ENCODE measurements at regions not wholly inside any gene's neighbourhood (a gene's known extent, or its start where the extent isn't known, plus 50 kb on each side); places are given as distances from the start of the nearest gene placed in this dataset.

GRCh38 chr5:158145827-158146226 is 286.9 kb upstream of the CLINT1 start:
- TF ChIP-seq FOXM1 (CRISPR knock-in tag; IDR thresholded peaks at IDR 0.05) (no peak), ZNF746 (CRISPR knock-in tag; IDR thresholded peaks at IDR 0.05) (no peak), TCF7L2 (IDR thresholded peaks at IDR 0.05; ENCODE audit: low read depth, low read length) (no peak), RXRB (CRISPR knock-in tag; IDR thresholded peaks at IDR 0.05; ENCODE audit: borderline replicate concordance) (no peak), RBM39 (IDR thresholded peaks at IDR 0.05; ENCODE audit: low read depth, low read length, poor library complexity, severe bottlenecking) (no peak)
- TF ChIP-seq, protein P1, sequence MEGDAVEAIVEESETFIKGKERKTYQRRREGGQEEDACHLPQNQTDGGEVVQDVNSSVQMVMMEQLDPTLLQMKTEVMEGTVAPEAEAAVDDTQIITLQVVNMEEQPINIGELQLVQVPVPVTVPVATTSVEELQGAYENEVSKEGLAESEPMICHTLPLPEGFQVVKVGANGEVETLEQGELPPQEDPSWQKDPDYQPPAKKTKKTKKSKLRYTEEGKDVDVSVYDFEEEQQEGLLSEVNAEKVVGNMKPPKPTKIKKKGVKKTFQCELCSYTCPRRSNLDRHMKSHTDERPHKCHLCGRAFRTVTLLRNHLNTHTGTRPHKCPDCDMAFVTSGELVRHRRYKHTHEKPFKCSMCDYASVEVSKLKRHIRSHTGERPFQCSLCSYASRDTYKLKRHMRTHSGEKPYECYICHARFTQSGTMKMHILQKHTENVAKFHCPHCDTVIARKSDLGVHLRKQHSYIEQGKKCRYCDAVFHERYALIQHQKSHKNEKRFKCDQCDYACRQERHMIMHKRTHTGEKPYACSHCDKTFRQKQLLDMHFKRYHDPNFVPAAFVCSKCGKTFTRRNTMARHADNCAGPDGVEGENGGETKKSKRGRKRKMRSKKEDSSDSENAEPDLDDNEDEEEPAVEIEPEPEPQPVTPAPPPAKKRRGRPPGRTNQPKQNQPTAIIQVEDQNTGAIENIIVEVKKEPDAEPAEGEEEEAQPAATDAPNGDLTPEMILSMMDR (CRISPR knock-in tag; IDR thresholded peaks at IDR 0.05): no peak
